ENCODE measurements at regions not wholly inside any gene's neighbourhood (a gene's known extent, or its start where the extent isn't known, plus 50 kb on each side); places are given as distances from the start of the nearest gene placed in this dataset.

DNA sequence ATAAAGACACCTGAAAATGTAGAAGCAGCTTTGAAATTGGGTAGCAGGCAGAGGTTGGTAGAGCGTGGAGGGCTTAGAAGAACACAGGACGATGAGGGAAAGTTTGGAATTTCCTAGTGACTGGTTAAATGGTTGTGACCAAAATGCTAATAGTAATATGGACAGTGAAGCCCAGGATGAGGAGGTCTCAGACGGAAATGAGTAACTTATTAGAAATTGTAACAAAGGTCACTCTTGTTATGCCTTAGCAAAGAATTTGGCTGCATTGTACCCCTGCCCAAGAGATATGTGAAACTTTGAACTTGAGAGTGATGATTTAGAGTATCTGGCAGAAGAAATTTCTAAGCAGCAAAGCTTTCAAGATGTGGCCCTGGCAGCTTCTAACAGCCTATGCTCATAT is 382.5 kb downstream of the KCNN2 start:
- CTCF ChIA-PET (ENCODE audit: partially characterized antibody): interaction anchor here (0.7 kb wide), 1 partner anchor 16 kb away, joined by 3 read pairs; no protein-coding TSS in a partner anchor
- Histone ChIP-seq H2BK20ac (ENCODE audit: low read length) (no peak overlapping the region), H3K4me2 (ENCODE audit: insufficient read depth in 1 of 2, low read depth in 2 of 2, low read length in 2 of 2) (no peak overlapping the region), H3K18ac (ENCODE audit: extremely low read depth, low read length) (no peak overlapping the region), H3K79me2 (ENCODE audit: control insufficient read depth in 1 of 2, insufficient read depth in 2 of 2, low read length in 2 of 2) (no peaks in the 10 kb centered on the region), H2BK12ac (ENCODE audit: low read depth, low read length) (no peak overlapping the region), H3K14ac (ENCODE audit: insufficient read length) (no peak overlapping the region), H4K8ac (ENCODE audit: extremely low read depth, insufficient read depth, low read length) (no peak overlapping the region), H3K27ac (ENCODE audit: low read depth, low read length) (no peak overlapping the region), H2AK5ac (ENCODE audit: low read depth, low read length) (no peak overlapping the region), H3K79me1 (ENCODE audit: low read depth, low read length) (no peaks in the 10 kb centered on the region), H3K23me2 (ENCODE audit: low read depth, low read length) (no peaks in the 10 kb centered on the region; the same call in 1 of the 2 replicates), H3K36me3 (ENCODE audit: control insufficient read depth in 2 of 4, insufficient read depth in 4 of 4, low read length in 3 of 4) (no peaks in the 10 kb centered on the region), H3K4me3 (ENCODE audit: extremely low read depth in 1 of 4, insufficient read depth in 2 of 4, low read depth in 3 of 4, low read length in 4 of 4) (no peak overlapping the region), H3K23ac (ENCODE audit: insufficient read length) (no peak overlapping the region), H2BK15ac (ENCODE audit: low read length) (no peak overlapping the region), H4K91ac (replicated peaks; ENCODE audit: insufficient read length, low read length) (no peak overlapping the region), H2BK5ac (ENCODE audit: low read depth, low read length) (no peak overlapping the region), H2AFZ (ENCODE audit: low read length) (no peak overlapping the region), H3K4ac (replicated peaks; ENCODE audit: insufficient read length, low read depth, low read length) (no peak overlapping the region), H3K9me3 (ENCODE audit: insufficient read depth in 2 of 2, low read depth in 1 of 2, low read length in 1 of 2) (no peaks in the 10 kb centered on the region), H4K5ac (ENCODE audit: insufficient read length, low read depth, low read length) (no peak overlapping the region), H3K27me3 (replicated peaks in 1 of 4; ENCODE audit: control insufficient read depth in 3 of 4, extremely low read depth in 1 of 4, insufficient read depth in 3 of 4, low read length in 3 of 4) (no peaks in the 10 kb centered on the region), H3K9ac (replicated peaks in 1 of 4; ENCODE audit: extremely low read depth in 1 of 4, low read depth in 3 of 4, low read length in 3 of 4) (no peak overlapping the region), H2BK120ac (replicated peaks; ENCODE audit: low read depth, low read length) (no peak overlapping the region), H3K56ac (replicated peaks; ENCODE audit: insufficient read length, low read depth, low read length) (no peak overlapping the region), H4K20me1 (replicated peaks in 1 of 2; ENCODE audit: control insufficient read depth in 1 of 2, insufficient read depth in 2 of 2, low read length in 2 of 2) (no peaks in the 10 kb centered on the region), H3K4me1 (replicated peaks in 1 of 4; ENCODE audit: control insufficient read depth in 3 of 4, insufficient read depth in 4 of 4, low read length in 3 of 4) (no peaks in the 10 kb centered on the region)
- WGBS, 2 experiments (ENCODE audit: extremely low coverage in 1 of 2, insufficient coverage in 1 of 2, insufficient read length in 1 of 2, insufficient replicate concordance in 2 of 2, low coverage in 1 of 2, low lambda C conversion rate in 2 of 2, missing lambda C conversion rate in 1 of 2): 86% methylated on average over 3 of the region's 3 CpGs; no CpG with 5 or more reads in 1 of the 2 experiments
- DNase-seq (ENCODE audit: low read depth in 1 of 2, low spot score in 2 of 2): no peak
- POLR2A ChIA-PET (ENCODE audit: partially characterized antibody): no interaction called here
- FAIRE-seq: no peak
- TF ChIP-seq USF2 (IDR thresholded peaks at IDR 0.05; ENCODE audit: low read length) (no peak), NANOG (IDR thresholded peaks at IDR 0.05; ENCODE audit: insufficient read depth, low read depth, low read length, poor library complexity, severe bottlenecking) (no peak)

Data from H1 (cell line).